ENCODE measurements at regions not wholly inside any gene's neighbourhood (a gene's known extent, or its start where the extent isn't known, plus 50 kb on each side); places are given as distances from the start of the nearest gene placed in this dataset.
"Not testable (repeated sequence)": the region's sequence is repeated elsewhere in the genome, so short reads cannot be mapped to it uniquely, and the experiment has no call there.

GRCh38 chr5:34467984-34468383 lies 188.1 kb upstream of the RAI14 start:
- not testable (repeated sequence) for TF ChIP-seq CTCF (IDR thresholded peaks at IDR 0.05; ENCODE audit: low read depth, low read length); EZH2phosphoT487 (IDR thresholded peaks at IDR 0.05; ENCODE audit: low read depth)

Data from OCI-LY3 (cell line).